GM21576 (cell line): ENCODE measurements at regions not wholly inside any gene's neighbourhood (a gene's known extent, or its start where the extent isn't known, plus 50 kb on each side); places are given as distances from the start of the nearest gene placed in this dataset.

ENCODE experiments used
- ATAC-seq: cut with Tn5 transposase; IDR thresholded peaks from one replicate; pipeline ENCODE4 v1.9.1; 2021; ENCODE audit warnings: mild to moderate bottlenecking, moderate library complexity; ENCODE audit not compliant: unreplicated experiment

DNA sequence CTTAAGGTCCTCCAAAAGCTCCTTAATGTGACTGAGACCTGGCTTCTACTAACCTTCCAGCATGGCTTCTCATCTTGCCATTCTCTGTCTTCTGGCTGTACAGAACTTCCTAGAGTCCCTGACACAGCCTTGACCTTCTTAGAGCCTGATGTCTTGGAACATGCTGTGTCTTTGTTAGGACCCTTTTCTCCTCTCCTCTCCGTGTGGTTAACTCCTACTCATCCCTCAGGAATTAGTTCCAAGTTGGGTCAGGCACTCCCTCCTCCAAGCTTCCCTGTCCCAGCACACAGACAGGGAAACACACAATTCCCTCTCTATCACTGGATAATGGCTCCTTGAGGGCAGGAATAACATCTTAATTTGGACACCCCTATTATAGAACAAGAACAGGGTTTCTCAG is 275.4 kb upstream of the USP24 start:
- no peak for ATAC-seq

DNA sequence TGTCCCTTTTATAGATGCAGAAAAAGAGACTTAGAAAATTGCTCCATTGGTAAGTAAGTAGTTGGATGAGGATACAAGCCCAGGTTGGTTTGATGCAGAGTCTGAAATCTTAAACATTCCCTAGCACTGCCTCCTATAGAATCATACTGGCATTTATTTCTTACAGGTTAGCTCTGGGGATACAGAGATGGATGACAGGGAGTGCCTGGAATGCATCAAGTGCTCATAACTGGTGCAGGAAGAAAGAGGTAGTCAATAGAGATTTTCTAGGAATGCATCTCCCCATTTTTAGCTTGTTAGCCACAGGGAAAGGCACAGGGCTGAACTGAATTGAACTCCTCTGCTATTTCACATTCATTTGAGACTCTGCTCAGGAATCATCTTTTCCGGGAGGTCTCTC is 269.0 kb upstream of the USP24 start:
- no peak for ATAC-seq

DNA sequence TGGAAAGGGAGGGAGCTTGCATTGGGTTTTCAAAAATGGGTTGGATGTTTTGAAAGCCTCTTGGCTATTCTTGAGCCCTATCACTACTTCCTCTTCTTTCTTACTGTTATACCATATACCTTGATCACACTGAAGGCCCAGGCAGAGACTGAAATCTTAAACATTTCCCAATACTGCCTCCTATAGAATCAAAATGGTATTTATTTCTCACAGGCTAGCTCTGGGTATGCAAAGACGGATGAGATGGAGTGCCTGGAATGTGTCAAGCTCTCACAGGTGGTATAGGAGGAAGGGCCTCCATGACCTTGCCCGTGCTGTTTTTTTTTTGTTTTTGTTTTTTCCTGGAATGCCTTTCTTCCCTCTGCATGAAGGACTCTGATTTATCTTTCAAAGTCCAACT is 268.4 kb upstream of the USP24 start:
- no peak for ATAC-seq

DNA sequence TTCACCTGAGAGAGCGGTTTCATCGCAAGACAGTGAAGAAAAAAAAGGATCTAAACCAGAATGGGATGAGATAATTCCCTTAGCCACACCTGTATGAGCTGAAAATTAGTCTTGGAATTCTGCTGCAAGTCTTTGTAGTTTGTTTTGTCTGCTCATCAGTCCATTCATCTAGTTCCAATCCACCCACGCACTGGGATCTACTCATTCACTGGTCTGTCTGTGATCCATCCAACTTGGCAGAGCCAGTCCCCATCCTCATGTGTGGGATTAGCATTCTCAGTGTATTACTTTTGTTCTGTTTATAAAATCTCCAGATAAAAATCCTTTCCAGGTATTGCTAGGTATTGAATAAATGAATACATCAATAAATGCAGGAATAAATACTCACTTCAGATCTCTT is 266.5 kb upstream of the USP24 start:
- ATAC-seq: no peak

DNA sequence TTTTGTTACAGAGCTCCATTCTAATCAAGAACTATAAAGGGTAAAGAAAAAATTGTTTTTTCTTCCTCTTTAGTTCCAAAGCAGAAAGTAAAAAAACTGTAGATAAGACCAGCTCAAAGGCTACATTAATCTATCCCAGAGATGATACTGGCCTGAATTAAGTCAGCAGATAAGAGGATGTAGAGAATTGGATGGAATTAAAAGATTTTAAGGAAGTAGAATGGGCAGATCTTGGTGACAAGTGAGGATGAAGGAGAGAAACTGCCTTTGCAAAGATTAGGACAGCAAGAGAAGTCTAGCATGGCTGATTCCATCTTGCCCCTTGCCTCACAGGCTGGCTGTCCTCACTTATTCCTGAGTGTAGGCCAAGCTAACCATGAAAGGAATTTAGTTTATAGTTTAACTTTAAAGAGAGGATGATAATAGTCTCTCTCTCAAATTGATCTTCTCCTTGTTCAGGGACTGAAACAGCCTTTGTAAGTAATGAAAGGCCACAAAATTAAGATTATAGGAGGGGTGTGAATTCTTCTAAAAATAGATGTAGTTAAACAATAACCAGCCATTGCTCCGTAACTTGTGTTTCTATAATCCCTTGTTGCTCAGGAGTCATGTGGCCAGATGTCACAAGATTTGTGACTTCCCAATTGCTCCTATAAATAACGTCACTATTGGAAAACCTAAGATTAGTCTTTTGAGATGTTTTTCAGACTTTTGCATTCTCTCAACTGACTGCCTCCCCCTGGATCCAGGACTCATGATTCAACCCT is 265.0 kb upstream of the USP24 start:
- no peak for ATAC-seq

DNA sequence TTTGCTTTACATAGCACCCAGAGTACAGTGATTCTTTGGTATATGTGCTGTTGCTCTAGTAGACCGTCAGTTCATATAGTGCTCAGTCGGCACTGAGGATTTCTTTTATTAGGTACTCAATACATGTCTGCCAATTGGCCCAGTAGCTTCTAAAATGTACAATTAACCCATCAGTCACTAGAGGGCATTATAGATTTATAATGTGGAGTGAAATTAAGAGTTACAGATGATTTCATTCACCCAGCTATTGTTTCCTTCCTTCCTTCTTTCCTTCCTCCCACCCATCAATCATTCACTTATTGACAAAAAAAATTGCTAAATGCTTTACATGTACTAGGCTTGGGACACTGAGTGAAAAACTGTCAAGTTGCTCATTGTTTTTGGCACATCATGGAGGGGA is 263.6 kb upstream of the USP24 start:
- no peak for ATAC-seq

DNA sequence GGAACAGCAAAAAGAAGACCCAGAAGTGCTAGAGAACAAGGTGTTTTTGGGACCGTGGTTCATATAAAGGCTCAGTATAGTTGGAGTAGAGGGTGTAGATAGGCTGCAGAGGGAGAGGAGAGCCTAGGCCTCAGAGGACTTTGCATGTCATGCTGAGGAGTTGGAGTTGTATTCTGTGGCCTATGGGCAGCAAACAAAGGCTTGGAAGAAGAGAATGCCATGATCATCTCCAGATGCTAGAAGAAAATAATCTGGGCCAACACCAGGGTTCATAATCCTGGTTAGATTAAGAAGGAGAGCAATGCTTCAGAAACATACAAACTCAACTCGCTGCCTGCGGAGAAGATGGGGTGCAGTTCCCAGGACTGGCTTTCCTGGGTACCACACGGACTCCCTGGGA is 262.8 kb upstream of the USP24 start:
- no peak for ATAC-seq

DNA sequence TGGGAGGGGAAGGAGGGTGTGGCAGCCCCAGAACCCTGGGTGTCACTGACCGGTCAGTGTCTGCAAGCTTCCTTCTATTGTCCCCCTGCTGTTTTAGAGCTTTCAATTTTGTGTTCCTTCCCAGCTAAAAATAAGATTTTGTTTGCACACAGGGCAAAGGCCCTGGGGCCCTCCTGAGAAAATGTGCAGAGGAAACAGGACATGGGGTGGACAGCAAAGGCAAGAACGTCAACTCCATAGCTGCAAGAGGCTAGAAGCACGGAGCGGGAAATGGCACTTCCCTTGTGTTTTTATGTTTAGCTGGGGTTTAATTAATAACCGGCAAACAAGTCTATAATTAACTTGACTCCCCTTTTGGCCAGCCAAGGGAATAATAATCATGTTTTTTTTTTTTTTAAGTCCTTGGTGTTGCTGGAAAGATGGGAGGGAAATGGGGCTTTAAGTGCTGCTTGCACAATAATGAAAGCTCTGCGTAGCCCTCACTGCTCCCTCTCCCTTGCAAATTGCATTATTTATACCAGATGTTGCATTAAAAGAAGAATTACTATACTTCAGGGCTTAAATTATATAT is 261.4 kb upstream of the USP24 start:
- ATAC-seq: no peak

DNA sequence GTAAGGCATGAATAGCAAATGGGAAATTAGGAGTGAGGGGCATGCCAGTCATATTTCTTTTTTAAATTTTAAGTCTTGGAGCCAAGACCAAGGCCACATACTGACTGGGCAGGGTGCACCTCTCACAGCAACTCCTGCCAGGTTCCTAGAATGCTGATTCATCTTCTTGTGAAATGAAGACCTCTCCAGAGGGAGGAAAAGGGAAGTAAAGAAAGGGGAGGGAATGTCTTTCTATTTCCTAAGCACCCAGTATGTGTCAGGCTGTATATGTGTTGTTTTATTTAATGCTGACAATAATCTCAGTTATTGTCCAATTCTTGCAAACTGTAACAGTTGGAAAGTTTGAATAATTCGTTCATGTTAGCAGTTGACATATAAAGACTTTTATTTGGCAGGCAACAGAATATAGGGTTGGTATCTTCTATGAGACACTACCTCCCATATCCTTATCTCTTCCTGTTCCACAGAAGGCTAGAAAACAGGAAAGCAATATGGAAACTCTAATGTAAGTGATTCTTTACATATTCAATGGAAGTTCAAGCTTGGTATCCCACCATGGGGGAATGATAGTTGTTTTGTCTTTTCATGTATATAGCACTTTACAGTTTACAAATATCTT is 259.1 kb upstream of the USP24 start:
- ATAC-seq: no peak

DNA sequence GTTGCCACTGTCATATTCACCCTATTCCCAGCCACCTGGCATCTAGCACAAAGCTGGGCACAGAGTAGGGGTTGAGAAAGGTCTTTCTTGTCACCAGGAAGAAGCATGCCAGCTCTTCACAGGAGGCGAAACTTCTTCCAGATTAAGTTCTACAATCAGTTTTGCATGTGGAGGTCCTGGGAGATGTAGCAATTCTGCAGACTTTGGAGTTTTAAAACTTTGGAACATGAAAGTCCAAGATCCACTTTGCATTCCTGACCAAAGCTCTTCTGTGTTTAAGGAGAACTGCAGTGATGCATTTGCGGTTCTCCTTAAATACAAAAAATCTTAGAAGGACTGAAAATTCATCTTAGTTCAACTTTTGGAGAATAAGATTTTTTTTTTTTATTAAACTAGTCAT is 258.5 kb upstream of the USP24 start:
- ATAC-seq: no peak

DNA sequence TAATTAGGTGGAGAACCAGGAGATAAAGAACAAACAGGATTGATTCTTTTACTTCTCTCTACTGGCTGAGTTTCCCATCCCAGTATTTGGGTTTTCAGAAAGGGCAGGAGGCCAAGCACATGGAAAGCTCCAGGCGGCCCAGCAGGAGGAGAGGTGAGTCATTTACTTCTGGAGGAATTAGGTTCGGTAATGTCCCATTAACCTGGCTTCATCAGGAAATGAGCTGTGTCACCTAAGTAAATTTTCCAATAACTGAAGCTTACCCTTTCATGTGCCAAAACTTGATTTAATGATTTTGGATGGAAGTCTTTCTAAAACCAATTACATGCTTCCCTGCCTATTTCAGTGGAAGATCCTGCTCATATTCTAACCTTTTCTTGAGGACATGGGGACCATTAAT is 257.6 kb upstream of the USP24 start:
- no peak for ATAC-seq

DNA sequence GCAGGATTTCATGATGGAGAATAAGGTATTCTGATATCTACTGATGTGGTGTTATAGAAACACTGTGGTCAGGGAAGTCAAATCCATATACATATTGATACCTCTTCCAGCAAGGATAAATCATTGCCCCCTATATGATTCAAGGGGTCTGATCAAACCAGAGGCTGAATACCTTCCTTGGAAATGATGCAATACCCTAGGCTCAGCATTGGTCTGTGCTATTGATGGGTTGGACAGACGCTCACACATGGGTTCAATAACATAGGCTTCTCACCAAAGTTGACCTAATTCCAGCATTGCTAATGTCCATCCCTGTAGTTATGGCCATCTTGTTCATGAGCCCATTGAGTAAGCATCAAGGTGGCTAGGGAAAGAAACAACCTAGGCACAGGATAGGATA is 257.0 kb upstream of the USP24 start:
- no peak for ATAC-seq

DNA sequence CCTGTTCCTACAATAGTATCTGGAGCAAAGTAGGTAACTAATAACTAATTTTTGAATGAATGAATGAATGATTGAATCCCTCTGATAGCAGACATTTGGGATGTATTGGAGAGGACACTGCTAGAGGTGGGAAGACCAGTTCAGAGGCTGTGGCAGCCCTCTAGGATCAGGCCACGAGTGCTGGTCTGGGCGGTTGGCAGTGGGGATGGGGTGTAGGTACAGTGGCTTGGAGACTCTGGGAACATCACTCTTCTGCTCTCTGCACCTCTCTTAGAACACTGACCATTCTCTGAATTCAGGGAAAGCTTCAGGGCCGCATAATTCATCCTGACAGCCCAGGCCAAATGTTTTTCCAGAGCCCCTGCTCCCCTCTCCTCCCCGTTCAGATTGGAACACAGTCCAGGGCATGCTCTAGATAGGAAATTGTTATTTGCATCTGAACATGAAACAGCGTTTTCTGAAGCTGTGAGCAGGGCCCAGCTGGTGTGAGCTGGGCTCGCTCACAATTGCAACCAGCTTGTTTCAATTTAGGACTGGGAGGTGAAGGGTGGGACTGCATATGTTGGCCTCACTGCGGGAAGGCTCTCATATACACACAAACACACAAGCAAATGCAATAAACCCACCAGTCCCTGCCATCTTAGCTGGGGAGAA is 253.1 kb upstream of the USP24 start:
- no peak for ATAC-seq

DNA sequence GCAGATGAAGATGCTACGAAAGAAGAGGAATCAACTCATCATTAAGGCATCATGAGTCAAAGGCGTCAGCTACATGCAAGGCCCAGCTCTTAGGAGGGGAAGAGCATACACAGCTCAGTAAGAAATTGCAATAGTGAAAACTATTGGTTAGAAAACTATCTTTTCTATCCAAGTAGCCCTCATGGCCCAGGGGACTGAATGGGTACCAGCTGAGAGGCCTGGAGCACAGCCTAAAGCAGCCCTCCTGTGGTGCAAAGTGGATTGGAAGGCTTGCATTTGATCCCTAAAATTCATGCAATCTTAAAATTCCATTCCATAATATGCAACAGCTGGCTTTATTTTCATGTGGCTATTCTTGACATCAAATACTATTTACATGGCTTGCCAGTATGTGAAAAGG is 251.8 kb upstream of the USP24 start:
- no peak for ATAC-seq

DNA sequence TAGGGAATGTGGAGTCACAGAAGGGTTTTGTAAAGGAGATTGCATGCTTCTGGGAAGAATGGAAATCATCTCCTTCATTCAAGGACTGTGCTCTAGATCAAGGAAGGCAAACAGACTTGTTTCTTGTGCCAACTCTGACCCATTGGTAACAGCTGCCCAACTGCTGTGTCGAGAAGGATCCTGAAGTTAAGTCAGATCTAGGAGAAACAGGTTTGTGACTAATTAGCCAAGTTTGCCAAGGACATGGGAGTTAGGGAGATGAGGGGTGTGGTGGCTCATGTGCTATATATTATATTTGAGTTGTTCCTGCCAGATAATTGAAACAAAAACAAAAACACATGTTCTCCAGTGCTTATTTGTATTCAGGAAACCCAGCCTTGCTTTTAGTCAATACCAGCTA is 251.2 kb upstream of the USP24 start:
- no peak for ATAC-seq

DNA sequence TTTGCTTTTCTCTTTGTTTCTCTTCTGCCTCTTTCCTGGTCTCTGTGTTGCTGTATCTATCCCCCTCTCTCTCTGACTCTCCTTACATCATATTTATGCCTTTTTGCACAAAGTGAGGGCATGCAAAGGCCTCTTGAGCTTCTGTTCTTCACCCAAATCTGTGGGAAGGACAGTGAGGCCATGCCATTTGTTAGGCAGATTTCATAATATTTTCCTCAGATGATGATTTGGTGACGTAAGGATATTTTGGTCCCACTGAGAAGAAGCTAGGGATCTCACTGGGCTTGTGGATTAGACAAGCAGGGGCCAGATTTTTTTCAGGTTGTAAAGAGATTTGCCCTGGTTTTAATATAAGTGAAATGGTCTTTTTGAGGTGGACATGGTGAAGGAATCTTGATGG is 249.4 kb upstream of the USP24 start:
- ATAC-seq: no peak

DNA sequence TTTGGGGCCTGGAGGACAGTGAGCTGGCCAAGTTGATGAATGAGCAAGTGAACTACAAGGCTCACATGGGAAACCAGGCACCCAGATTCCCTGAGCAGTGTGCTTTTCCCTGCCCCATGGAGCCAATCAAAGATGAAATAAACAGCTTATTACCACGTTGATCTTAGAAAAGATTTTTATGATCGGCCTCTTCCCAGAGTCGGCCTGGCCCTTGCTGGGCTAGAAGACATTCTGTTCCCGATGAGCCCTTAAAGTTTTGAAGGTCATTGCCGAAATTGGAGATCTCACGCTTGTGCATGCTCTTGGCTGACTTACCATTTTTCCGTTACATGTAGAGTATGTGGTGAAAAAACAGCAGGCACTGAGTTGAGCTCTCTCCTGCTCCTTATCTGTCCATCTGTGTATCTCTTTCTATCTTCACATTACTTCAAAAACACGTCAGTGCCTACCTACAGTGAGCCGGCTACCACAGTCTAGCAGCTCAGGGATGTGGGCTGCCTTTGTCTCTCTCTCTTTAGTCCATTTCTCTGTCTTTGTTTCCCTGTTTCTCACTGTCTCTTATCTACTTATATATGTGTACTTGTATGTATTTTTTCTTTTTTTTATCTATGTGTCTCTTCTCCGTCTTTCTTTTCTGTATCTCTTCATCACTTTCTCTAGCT is 248.8 kb upstream of the USP24 start:
- ATAC-seq: no peak

DNA sequence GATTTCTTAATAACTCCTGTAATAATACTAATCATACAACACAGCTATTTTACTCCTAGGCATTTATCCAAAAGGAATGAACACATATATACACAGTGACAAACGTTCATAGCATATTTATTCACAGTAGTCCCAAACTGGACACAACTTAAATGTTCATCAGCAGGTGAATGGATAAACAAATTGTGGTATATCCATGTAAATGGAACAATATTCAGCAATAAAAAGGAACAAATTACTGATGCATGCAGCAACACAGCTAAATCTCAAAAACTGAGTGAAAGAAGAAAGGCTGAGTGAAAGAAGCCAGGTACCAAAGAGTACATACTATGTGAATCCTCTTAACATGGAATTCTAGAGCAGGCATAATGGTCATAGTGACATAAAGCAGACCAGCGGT is 242.7 kb upstream of the USP24 start:
- no peak for ATAC-seq

DNA sequence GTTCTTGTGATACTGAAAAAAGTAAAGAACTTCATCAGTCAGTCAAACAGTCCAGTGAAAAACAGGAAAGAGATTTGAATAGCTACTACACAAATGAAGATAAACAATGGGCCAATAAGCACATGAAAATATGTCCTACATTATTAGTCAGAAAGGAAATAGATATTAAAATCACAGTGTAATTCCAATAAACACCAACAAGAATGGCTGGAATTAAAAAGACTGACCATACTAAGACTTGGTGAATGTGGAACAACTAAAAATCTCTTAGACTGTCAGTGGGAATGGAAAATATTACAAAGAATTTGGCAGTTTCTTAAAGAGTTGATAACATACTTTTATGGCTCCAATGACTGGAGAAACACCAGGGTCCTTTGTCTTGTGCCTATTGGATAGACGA is 241.8 kb upstream of the USP24 start:
- ATAC-seq: no peak

DNA sequence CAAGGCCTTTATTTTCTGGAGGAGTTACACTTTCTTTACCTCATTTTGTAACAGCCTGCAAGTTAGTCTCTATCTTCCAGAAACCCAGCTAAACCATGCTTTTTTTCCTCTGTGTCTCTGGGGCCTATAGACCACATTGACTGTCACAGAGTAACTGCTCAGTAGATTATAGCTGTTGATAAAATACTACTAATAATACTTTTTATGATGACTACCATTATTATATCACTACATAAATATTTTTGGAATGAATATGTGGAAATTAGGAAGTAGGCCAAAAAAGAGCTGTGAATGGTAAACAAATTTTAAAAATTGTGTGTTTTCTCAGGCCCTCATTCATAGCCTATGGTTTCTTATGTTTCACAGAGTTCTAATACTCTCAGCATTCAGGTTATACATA is 233.1 kb upstream of the USP24 start:
- no peak for ATAC-seq

DNA sequence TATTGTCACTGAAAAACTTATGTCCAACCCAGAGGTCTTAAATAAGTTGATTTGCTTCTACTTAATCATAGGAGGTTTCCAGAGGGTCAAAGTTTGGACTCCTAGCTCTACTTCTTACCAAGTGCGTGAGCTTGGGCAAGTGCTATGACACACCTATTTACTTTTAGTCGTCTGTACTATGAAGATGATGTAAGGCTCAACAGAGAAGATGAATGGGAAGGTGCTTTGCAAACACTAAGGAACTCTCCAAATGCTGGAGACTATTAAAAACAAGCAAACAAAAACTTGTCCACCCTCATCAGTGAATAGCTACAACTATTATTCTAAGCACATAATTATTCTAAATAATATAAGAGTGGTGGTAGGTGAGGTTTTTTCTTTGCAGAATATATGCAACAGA is 232.3 kb upstream of the USP24 start:
- ATAC-seq: no peak

DNA sequence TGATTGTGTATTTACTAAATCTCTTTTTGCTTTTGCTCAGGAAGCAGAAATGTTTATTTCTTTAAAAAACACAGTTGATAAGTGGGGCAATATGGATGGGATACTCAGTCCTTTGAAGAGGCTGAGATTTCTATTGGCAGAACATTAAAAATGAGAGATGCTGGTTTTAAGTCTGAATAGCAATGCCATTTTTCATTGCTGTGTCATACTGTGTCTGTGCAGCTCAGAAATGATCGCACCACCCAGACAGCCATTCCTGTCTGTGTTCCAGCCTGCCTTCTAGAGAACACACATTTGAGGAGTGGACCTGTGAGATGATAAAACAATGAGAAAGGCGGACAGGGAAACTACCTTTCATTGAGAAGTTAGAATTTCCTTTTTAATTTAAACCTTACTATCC is 231.2 kb upstream of the USP24 start:
- ATAC-seq: no peak
